Type B pancreatic cell (in vitro differentiated cells): ENCODE measurements at regions not wholly inside any gene's neighbourhood (a gene's known extent, or its start where the extent isn't known, plus 50 kb on each side); places are given as distances from the start of the nearest gene placed in this dataset.

Source experiments
- DNase-seq: peaks from one replicate; pipeline ENCODE4 v3.0.0; 2021; ENCODE audit warnings: mixed read lengths; ENCODE audit not compliant: unreplicated experiment; ENCODE audit errors: extremely low spot score
- H3K27ac Mint-ChIP-seq: 2 replicates; pipeline ENCODE4 v1.8.0; 2021; ENCODE audit warnings: mild to moderate bottlenecking, mixed read lengths
- H3K27me3 Mint-ChIP-seq: 2 replicates; pipeline ENCODE4 v1.8.0; 2021; ENCODE audit warnings: mixed read lengths
- H3K36me3 Mint-ChIP-seq: 2 replicates; pipeline ENCODE4 v1.8.0; 2021; ENCODE audit warnings: mixed read lengths
- H3K4me1 Mint-ChIP-seq: one replicate; pipeline ENCODE4 v1.8.0; 2021; ENCODE audit warnings: mixed read lengths; ENCODE audit not compliant: unreplicated experiment
- H3K4me3 Mint-ChIP-seq: 2 replicates; pipeline ENCODE4 v1.8.0; 2021; ENCODE audit warnings: mild to moderate bottlenecking, mixed read lengths
- H3K9me3 Mint-ChIP-seq: 2 replicates; pipeline ENCODE4 v1.8.0; 2021; ENCODE audit warnings: mixed read lengths
- TF ChIP-seq, protein P1 (sequence below): fragments of 200-600 bp; sonication (generic); conservative IDR thresholded peaks from 2 replicates; pipeline ENCODE4 v1.5.0; 2021; ENCODE audit warnings: antibody characterized with exemption, mild to moderate bottlenecking

DNA sequence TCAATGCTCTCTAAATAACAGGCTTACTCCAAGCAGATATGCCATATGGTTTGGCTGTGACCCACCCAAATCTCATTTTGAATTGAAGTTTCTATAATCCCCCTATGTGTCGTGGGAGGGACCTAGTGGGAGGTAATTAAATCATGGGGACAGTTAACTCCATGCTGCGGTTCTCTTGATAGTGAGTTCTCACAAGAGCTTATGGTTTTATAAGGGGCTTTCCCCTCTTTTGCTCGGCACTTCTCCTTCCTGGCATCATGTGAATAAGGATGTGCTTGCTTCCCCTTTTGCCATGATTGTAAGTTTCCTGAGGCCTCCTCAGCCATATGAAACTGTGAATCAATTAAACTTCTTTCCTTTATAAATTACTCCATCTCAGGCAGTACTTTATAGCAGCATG, 302.7 kb upstream of the ZC3H15 start:
- Mint-ChIP-seq H3K27me3 (no peaks in the 10 kb centered on the region), H3K36me3 (no peaks in the 10 kb centered on the region), H3K4me3 (no peak overlapping the region), H3K4me1 (no peaks in the 10 kb centered on the region), H3K9me3 (no peaks in the 10 kb centered on the region), H3K27ac (no peak overlapping the region)
- DNase-seq = no peak
- TF ChIP-seq, protein P1, sequence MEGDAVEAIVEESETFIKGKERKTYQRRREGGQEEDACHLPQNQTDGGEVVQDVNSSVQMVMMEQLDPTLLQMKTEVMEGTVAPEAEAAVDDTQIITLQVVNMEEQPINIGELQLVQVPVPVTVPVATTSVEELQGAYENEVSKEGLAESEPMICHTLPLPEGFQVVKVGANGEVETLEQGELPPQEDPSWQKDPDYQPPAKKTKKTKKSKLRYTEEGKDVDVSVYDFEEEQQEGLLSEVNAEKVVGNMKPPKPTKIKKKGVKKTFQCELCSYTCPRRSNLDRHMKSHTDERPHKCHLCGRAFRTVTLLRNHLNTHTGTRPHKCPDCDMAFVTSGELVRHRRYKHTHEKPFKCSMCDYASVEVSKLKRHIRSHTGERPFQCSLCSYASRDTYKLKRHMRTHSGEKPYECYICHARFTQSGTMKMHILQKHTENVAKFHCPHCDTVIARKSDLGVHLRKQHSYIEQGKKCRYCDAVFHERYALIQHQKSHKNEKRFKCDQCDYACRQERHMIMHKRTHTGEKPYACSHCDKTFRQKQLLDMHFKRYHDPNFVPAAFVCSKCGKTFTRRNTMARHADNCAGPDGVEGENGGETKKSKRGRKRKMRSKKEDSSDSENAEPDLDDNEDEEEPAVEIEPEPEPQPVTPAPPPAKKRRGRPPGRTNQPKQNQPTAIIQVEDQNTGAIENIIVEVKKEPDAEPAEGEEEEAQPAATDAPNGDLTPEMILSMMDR = no peak

DNA sequence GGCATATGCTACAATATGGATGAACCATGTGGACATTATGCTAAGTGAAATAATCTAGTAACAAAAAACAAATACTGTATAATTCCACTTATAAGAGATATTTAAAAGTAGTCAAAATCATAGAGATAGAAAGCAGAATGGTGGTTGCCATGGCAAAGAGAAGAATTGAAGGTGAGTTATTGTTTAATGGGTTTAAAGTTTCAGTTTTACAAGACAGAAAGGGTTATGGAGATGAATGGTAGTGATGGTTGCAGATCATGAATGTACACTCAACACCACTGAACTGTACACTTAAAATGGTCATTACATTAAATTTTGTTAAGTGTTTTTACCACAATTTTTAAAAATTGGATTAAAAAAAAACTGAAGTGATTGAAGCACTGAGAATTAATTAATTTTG, 298.2 kb upstream of the ZC3H15 start:
- Mint-ChIP-seq H3K36me3 (no peaks in the 10 kb centered on the region), H3K27ac (no peak overlapping the region), H3K9me3 (no peaks in the 10 kb centered on the region), H3K27me3 (no peaks in the 10 kb centered on the region), H3K4me1 (peaks cover 6% of the 10 kb centered on the region), H3K4me3 (no peak overlapping the region)
- TF ChIP-seq, protein P1 = no peak
- DNase-seq = no peak

DNA sequence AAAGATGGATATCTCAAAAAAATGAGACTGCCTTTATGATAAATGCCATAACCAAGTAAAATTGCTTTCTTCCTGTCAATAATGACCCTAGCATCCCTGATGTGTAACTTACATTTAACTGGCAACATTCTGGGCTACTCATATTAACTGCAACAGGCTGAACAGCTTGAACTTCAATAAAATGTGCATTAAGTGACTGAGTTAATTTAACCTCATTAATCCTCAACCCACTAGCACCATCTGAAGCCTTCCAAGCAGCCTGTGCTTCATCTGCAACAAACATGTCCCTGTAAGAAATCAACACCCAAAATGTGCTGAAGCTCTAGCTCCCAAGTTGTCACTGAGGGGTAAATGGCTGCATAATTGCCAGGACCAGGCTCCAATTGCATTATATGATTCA, 296.2 kb upstream of the ZC3H15 start:
- Mint-ChIP-seq H3K36me3 (no peaks in the 10 kb centered on the region), H3K27me3 (no peaks in the 10 kb centered on the region), H3K4me3 (no peak overlapping the region), H3K9me3 (no peaks in the 10 kb centered on the region), H3K27ac (no peak overlapping the region), H3K4me1 (peaks cover 6% of the 10 kb centered on the region)
- no peak for DNase-seq
- TF ChIP-seq, protein P1 = no peak

DNA sequence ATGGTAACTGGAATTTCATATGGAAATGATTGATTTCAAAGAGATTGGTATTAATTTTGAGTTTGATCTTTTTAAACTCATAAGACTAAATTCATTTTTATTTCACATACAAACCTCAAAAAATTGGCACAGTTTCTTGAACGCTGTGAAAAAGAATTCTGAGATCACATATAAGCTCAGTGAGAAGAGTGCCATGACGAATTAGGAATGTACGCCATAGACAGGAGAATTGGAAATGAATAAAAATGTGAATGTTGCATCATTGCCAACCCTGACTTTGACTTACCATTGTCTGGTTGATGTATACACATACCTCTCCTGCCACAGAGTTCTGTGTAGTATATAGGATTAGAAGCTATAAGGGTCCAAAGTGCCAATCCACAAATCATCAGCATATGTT, 290.4 kb upstream of the ZC3H15 start:
- Mint-ChIP-seq H3K4me3 (no peak overlapping the region), H3K27me3 (no peaks in the 10 kb centered on the region), H3K9me3 (no peaks in the 10 kb centered on the region), H3K27ac (no peak overlapping the region), H3K4me1 (no peaks in the 10 kb centered on the region), H3K36me3 (no peaks in the 10 kb centered on the region)
- no peak for DNase-seq
- TF ChIP-seq, protein P1 = no peak

DNA sequence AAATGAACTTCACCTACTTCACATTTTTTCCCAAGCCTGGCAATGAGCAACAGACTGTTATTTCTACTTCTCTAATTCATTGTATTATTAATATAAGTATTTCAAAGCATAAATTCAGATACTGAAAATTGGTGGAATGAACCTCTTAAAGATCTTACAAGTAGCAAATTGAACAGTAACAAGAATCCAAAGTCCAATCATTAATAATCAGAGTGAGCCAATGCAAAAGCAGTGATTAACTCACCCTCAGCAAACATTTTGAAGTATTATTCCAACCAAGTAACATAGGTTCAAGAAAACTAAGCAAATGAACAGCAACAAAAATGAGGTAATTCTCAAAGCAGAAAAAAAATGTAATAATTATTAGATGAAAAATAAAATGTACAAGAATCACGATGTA, 288.1 kb upstream of the ZC3H15 start:
- no peaks in the 10 kb centered on the region for H3K27me3 Mint-ChIP-seq
- TF ChIP-seq, protein P1 = no peak
- H3K4me1 Mint-ChIP-seq = no peaks in the 10 kb centered on the region
- DNase-seq = no peak
- H3K27ac Mint-ChIP-seq = no peak overlapping the region
- H3K9me3 Mint-ChIP-seq = no peaks in the 10 kb centered on the region
- no peaks in the 10 kb centered on the region for H3K36me3 Mint-ChIP-seq
- no peak overlapping the region for H3K4me3 Mint-ChIP-seq

DNA sequence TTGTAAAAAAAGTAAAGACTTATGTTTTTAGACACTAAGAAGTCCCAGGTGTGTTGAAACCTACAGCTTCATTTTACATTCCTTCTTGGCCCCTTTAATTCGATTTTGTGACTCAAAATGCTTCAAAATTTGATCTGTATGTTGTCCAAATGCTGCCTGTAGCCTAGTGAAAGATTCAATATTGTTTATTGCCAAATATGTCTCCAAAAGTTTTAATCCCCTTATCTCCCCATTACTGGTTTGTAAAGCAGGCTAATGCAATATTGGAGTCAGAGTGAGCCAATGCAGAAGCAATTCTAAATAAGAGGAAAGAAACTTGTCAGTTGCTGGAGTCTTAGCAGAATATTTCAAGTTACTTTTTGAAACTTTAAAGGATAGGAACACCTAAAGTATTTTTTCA, 287.0 kb upstream of the ZC3H15 start:
- Mint-ChIP-seq H3K27ac (no peak overlapping the region), H3K9me3 (no peaks in the 10 kb centered on the region), H3K4me1 (no peaks in the 10 kb centered on the region), H3K27me3 (no peaks in the 10 kb centered on the region), H3K36me3 (no peaks in the 10 kb centered on the region), H3K4me3 (no peak overlapping the region)
- TF ChIP-seq, protein P1 = no peak
- no peak for DNase-seq
